ENCODE measurements at regions not wholly inside any gene's neighbourhood (a gene's known extent, or its start where the extent isn't known, plus 50 kb on each side); places are given as distances from the start of the nearest gene placed in this dataset.
A peak's percentile ranks its signal among the peaks of the same experiment; 100 is the strongest.

- Histone ChIP-seq H3K9me3 (no peaks in the 10 kb centered on the region), H3K4me1 (no peaks in the 10 kb centered on the region), H3K27ac (no peak overlapping the region), H3K36me3 (no peaks in the 10 kb centered on the region), H3K27me3 (no peaks in the 10 kb centered on the region), H3K4me3 (no peak overlapping the region)
- 57 to 69% methylated on average over 1 of the region's 1 CpG for WGBS, 2 donors
- no peak for DNase-seq
- intact Hi-C loops (cut with DNase I) = no loop called here
- TF ChIP-seq CTCF (IDR thresholded peaks at IDR 0.05) = no peak
- TF ChIP-seq POLR2A (IDR thresholded peaks at IDR 0.05) = no peak
These were observed 2096.3 kb upstream of the C9orf72 start for GRCh38 chr9:29669613-29670012.

GRCh38 chr9:29685531-29685930 lies 2112.2 kb upstream of the C9orf72 start:
- no peak overlapping the region for H3K27ac ChIP-seq
- TF ChIP-seq CTCF (IDR thresholded peaks at IDR 0.05) = no peak
- TF ChIP-seq POLR2A (IDR thresholded peaks at IDR 0.05) = no peak
- no peaks in the 10 kb centered on the region for H3K4me1 ChIP-seq
- no peaks in the 10 kb centered on the region for H3K27me3 ChIP-seq
- no peaks in the 10 kb centered on the region for H3K9me3 ChIP-seq
- H3K4me3 ChIP-seq = no peak overlapping the region
- DNase-seq = no peak
- intact Hi-C loops (cut with DNase I) = no loop called here
- H3K36me3 ChIP-seq = no peaks in the 10 kb centered on the region

GRCh38 chr9:29691145-29691544 lies 2117.9 kb upstream of the C9orf72 start:
- Histone ChIP-seq H3K36me3 (no peaks in the 10 kb centered on the region), H3K27me3 (no peaks in the 10 kb centered on the region), H3K9me3 (no peaks in the 10 kb centered on the region), H3K4me1 (no peaks in the 10 kb centered on the region), H3K27ac (no peak overlapping the region), H3K4me3 (no peak overlapping the region)
- WGBS, 2 donors = 56 to 59% methylated on average over 2 of the region's 2 CpGs
- no peak for DNase-seq
- no peak for TF ChIP-seq POLR2A (IDR thresholded peaks at IDR 0.05)
- TF ChIP-seq CTCF (IDR thresholded peaks at IDR 0.05) = no peak
- intact Hi-C loops (cut with DNase I) = no loop called here

- H3K27ac ChIP-seq = no peak overlapping the region
- intact Hi-C loops (cut with DNase I) = no loop called here
- no peaks in the 10 kb centered on the region for H3K27me3 ChIP-seq
- no peaks in the 10 kb centered on the region for H3K9me3 ChIP-seq
- TF ChIP-seq POLR2A (IDR thresholded peaks at IDR 0.05) (no peak), CTCF (IDR thresholded peaks at IDR 0.05) (peak in 1 of 6 experiments; percentile 51)
- 37 to 41% methylated on average over 5 to 7 of the region's 7 CpGs for WGBS, 2 donors
- DNase-seq = no peak
- no peaks in the 10 kb centered on the region for H3K4me1 ChIP-seq
- no peaks in the 10 kb centered on the region for H3K36me3 ChIP-seq
- no peak overlapping the region for H3K4me3 ChIP-seq
These were observed 2118.6 kb upstream of the C9orf72 start for GRCh38 chr9:29691758-29692407.

GRCh38 chr9:29697011-29697410 lies 2123.7 kb upstream of the C9orf72 start:
- H3K27ac ChIP-seq = no peak overlapping the region
- 48 to 61% methylated on average over 2 of the region's 2 CpGs for WGBS, 2 donors

More at GRCh38 chr9:29697011-29697410, 2123.7 kb upstream of the C9orf72 start:
- no peak overlapping the region for H3K4me3 ChIP-seq
- H3K4me1 ChIP-seq = no peaks in the 10 kb centered on the region
- no peaks in the 10 kb centered on the region for H3K27me3 ChIP-seq
- TF ChIP-seq CTCF (IDR thresholded peaks at IDR 0.05) (no peak), POLR2A (IDR thresholded peaks at IDR 0.05) (no peak)
- DNase-seq = no peak
- H3K36me3 ChIP-seq = no peaks in the 10 kb centered on the region
- intact Hi-C loops (cut with DNase I) = no loop called here
- no peaks in the 10 kb centered on the region for H3K9me3 ChIP-seq
